GM13977 (cell line): ENCODE measurements at regions not wholly inside any gene's neighbourhood (a gene's known extent, or its start where the extent isn't known, plus 50 kb on each side); places are given as distances from the start of the nearest gene placed in this dataset.
"Not testable (repeated sequence)": the region's sequence is repeated elsewhere in the genome, so short reads cannot be mapped to it uniquely, and the experiment has no call there.

Source experiments
- DNase-seq: peaks from one replicate; pipeline ENCODE4 v3.0.0; 2012; ENCODE audit warnings: low spot score
- CTCF ChIP-seq: IDR thresholded peaks from 2 replicates; pipeline ENCODE4 v1.5.1; 2012; ENCODE audit warnings: mild to moderate bottlenecking, control low read depth; ENCODE audit not compliant: insufficient read depth; ENCODE audit errors: extremely low read depth, missing control alignments
- in situ Hi-C: fragments of 300-500 bp; cut with MboI; formaldehyde crosslinking; loops from one replicate; pipeline ENCODE4 v1.12.0; 2022; ENCODE audit warnings: low sequenced_read_pairs, low pct_unique_long_range_greater_than_20kb, mixed read lengths, inconsistent platforms; ENCODE audit not compliant: unreplicated experiment

DNA sequence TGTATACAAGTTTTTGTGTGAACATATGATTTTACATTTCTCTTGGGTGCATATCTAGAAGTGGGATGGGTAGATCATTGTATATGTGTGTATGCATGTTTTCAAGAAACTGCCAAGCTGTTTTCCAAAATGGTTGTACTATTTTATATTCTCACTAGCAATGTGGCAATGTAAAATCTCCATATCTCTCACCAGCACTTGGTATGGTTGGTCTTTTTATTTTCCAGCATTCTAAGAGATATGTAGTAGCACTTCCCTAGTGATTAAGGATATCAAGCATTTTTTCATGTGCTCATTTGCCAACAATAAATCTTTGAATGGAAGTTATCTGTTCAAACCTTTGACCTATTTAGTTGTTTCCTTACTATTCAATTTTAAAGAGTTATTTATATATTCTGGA lies 310.7 kb downstream of the ZNF326 start:
- DNase-seq, result no peak
- in situ Hi-C loops, result no loop called here
- no peak for TF ChIP-seq CTCF

- in situ Hi-C loops, result no loop called here
- DNase-seq, result no peak
- TF ChIP-seq CTCF, result no peak
These were observed 301.4 kb downstream of the ZNF326 start for GRCh38 chr1:90296327-90296726.

- DNase-seq, result no peak
- in situ Hi-C loops, result no loop called here
- no peak for TF ChIP-seq CTCF
These were observed 300.6 kb downstream of the ZNF326 start for GRCh38 chr1:90295534-90295933.

GRCh38 chr1:90291431-90292216 lies 296.7 kb downstream of the ZNF326 start:
- in situ Hi-C loops, result no loop called here
- TF ChIP-seq CTCF, result no peak
- DNase-seq, result no peak

GRCh38 chr1:90282811-90283210 lies 287.9 kb downstream of the ZNF326 start:
- no peak for DNase-seq
- no peak for TF ChIP-seq CTCF
- in situ Hi-C loops, result no loop called here

DNA sequence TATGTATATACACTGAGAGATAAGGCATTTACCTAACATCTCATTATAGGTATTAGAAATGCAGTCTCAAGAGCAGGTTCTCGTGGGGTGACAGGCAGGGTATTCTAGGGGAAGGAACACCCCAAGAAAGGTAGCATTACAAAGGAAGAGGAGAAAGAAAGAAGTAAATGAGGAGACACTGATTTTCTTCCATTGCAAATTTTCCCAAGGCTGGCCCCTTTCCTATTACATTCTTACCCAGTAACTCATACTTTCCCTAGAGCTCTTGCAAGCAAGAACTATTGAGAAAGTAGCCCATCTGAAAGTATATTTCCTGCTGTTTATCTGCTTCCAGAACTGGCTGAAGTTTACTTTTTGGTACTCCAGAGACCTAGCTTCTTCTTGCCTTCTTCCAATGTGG lies 287.0 kb downstream of the ZNF326 start:
- DNase-seq, in situ Hi-C loops: not testable (repeated sequence)

GRCh38 chr1:90277270-90277669 lies 282.4 kb downstream of the ZNF326 start:
- DNase-seq, result no peak
- TF ChIP-seq CTCF, result no peak
- in situ Hi-C loops, result no loop called here
